Liver (tissue), 8 donors: ENCODE measurements at regions not wholly inside any gene's neighbourhood (a gene's known extent, or its start where the extent isn't known, plus 50 kb on each side); places are given as distances from the start of the nearest gene placed in this dataset.

ENCODE experiments used
- DNase-seq: peaks from one replicate; pipeline ENCODE4 v3.0.0-alpha.2; 2017; ENCODE audit warnings: low spot score
- H3K27ac ChIP-seq, 2 donors: one replicate each; pipeline ENCODE4 v1.7.0; 2013; ENCODE audit warnings: inconsistent platforms in 2 of 2, low read length in 2 of 2, control low read depth in 1 of 2, low read depth in 1 of 2, mild to moderate bottlenecking in 1 of 2
- H3K27me3 ChIP-seq, 4 donors: one replicate each; pipeline versions ENCODE4 v1.6.1 to v1.7.0; 2013; ENCODE audit warnings: low read length in 3 of 4, inconsistent platforms in 1 of 4, mild to moderate bottlenecking in 1 of 4, moderate library complexity in 1 of 4; ENCODE audit not compliant: control insufficient read depth in 4 of 4, insufficient read depth in 4 of 4
- H3K36me3 ChIP-seq, 4 donors: one replicate each; pipeline versions ENCODE4 v1.6.1 to v1.7.0; 2013; ENCODE audit warnings: low read length in 3 of 4, mild to moderate bottlenecking in 3 of 4, low read depth in 1 of 4, moderate library complexity in 1 of 4; ENCODE audit not compliant: control insufficient read depth in 4 of 4, insufficient read depth in 3 of 4
- H3K4me1 ChIP-seq, 4 donors: one replicate each; pipeline versions ENCODE4 v1.6.1 to v1.7.0; 2013; ENCODE audit warnings: low read length in 3 of 4, mild to moderate bottlenecking in 3 of 4, moderate library complexity in 1 of 4; ENCODE audit not compliant: control insufficient read depth in 4 of 4, insufficient read depth in 4 of 4
- H3K4me3 ChIP-seq, 3 donors: one replicate each; pipeline versions ENCODE4 v1.6.1 to v1.7.0; 2013; ENCODE audit warnings: low read length in 3 of 3, control low read depth in 1 of 3, low read depth in 1 of 3, mild to moderate bottlenecking in 1 of 3
- H3K9ac ChIP-seq, 2 donors: one replicate each; pipeline ENCODE4 v1.7.0; 2013; ENCODE audit warnings: low read length in 2 of 2, mild to moderate bottlenecking in 2 of 2, moderate library complexity in 2 of 2, control low read depth in 1 of 2, low read depth in 1 of 2
- H3K9me3 ChIP-seq, 4 donors: one replicate each; pipeline versions ENCODE4 v1.6.1 to v1.7.0; 2013; ENCODE audit warnings: low read length in 3 of 4; ENCODE audit not compliant: control insufficient read depth in 4 of 4
- EGR1 ChIP-seq, 2 donors: IDR thresholded peaks; 2 replicates each; pipeline ENCODE4 v1.6.1; 2016 to 2018; ENCODE audit warnings: antibody characterized with exemption in 2 of 2, low read depth in 2 of 2
- FOXA1 ChIP-seq: IDR thresholded peaks from 2 replicates; pipeline ENCODE4 v1.6.1; 2016; ENCODE audit warnings: antibody characterized with exemption
- FOXA2 ChIP-seq: IDR thresholded peaks from 2 replicates; pipeline ENCODE4 v1.6.1; 2016; ENCODE audit warnings: antibody characterized with exemption
- GABPA ChIP-seq, 2 donors: IDR thresholded peaks in 1 of 2; conservative IDR thresholded peaks in 1 of 2; 2 replicates each; pipeline ENCODE4 v1.6.1; 2016; ENCODE audit warnings: antibody characterized with exemption in 2 of 2, mild to moderate bottlenecking in 1 of 2, moderate library complexity in 1 of 2
- HNF4A ChIP-seq, 2 donors: conservative IDR thresholded peaks; 2 replicates each; pipeline ENCODE4 v1.6.1; 2016; ENCODE audit warnings: antibody characterized with exemption in 2 of 2, mild to moderate bottlenecking in 2 of 2
- HNF4G ChIP-seq: IDR thresholded peaks from 2 replicates; pipeline ENCODE4 v1.6.1; 2016; ENCODE audit warnings: antibody characterized with exemption
- JUND ChIP-seq, 2 donors: IDR thresholded peaks; 2 replicates each; pipeline ENCODE4 v1.6.1; 2016; ENCODE audit warnings: antibody characterized with exemption in 2 of 2
- NR2F2 ChIP-seq: IDR thresholded peaks from 2 replicates; pipeline ENCODE4 v1.6.1; 2016; ENCODE audit warnings: antibody characterized with exemption
- RAD21 ChIP-seq, 2 donors: IDR thresholded peaks; 2 replicates each; pipeline ENCODE4 v1.6.1; 2016; ENCODE audit warnings: antibody characterized with exemption in 2 of 2, mild to moderate bottlenecking in 2 of 2
- REST ChIP-seq: IDR thresholded peaks from 2 replicates; pipeline ENCODE4 v1.6.1; 2016; ENCODE audit warnings: antibody characterized with exemption, mild to moderate bottlenecking
- RXRA ChIP-seq, 2 donors: IDR thresholded peaks; 2 replicates each; pipeline ENCODE4 v1.6.1; 2017 to 2018; ENCODE audit warnings: antibody characterized with exemption in 2 of 2, mild to moderate bottlenecking in 1 of 2
- SP1 ChIP-seq: IDR thresholded peaks from 2 replicates; pipeline ENCODE4 v1.6.1; 2018; ENCODE audit warnings: antibody characterized with exemption, mild to moderate bottlenecking
- TAF1 ChIP-seq: conservative IDR thresholded peaks from 2 replicates; pipeline ENCODE4 v1.6.1; 2016; ENCODE audit warnings: antibody characterized with exemption, mild to moderate bottlenecking
- YY1 ChIP-seq: IDR thresholded peaks from 2 replicates; pipeline ENCODE4 v1.6.1; 2016; ENCODE audit warnings: antibody characterized with exemption, mild to moderate bottlenecking
- whole genome bisulfite sequencing: extraction: QIAGEN DNeasy Blood & Tissue Kit; methylation state at CpG from one replicate; pipeline ENCODE4 v1.1.7; 2013; 5-methylcytosine and 5-hydroxymethylcytosine counted together
- TF ChIP-seq, protein P1 (sequence below): IDR thresholded peaks from 2 replicates; pipeline ENCODE4 v1.6.1; 2016; ENCODE audit warnings: antibody characterized with exemption
- TF ChIP-seq, protein P2 (sequence below): IDR thresholded peaks from 2 replicates; pipeline ENCODE4 v1.6.1; 2016; ENCODE audit warnings: antibody characterized with exemption
- TF ChIP-seq, protein P3 (sequence below): IDR thresholded peaks from 2 replicates; pipeline ENCODE4 v1.6.1; 2016; ENCODE audit warnings: antibody characterized with exemption
- TF ChIP-seq, protein P4 (sequence below): fragments of 150-350 bp; IDR thresholded peaks from 2 replicates; pipeline ENCODE4 v1.5.1; 2017; ENCODE audit warnings: improper control_type of control experiment, low read depth, low read length; ENCODE audit not compliant: missing input control
- donor health status: healthy.
- donor health status: healthy.
- donor health status: healthy.
- donor health status: healthy.
- donor health status: healthy.

DNA sequence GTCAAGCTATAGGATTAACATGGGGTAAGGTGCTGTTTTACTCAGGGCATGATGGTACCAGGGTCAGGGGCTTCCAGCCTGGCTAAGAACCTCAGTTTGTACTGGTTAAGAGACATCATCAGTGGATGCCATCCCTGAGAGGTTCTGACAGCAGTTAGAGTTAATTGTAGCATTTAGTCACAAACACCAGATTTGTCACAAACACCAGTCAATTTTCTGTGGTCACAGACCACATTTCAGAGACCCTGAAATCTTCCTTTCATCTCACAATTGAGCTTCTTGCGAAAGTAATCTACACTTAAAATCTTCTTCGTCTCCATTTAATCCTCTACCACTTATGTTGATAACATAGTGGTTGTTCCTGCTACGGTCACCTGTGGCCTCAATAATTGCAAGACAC lies 143.0 kb upstream of the EGLN3 start:
- Histone ChIP-seq H3K9me3 (no peaks in the 10 kb centered on the region), H3K27ac (no peak overlapping the region), H3K4me1 (no peaks in the 10 kb centered on the region), H3K36me3 (no peaks in the 10 kb centered on the region), H3K27me3 (peaks cover 0 to 2% (median 0%) of the 10 kb centered on the region in 4 donors), H3K4me3 (no peak overlapping the region), H3K9ac (no peak overlapping the region)
- no peak for DNase-seq
- TF ChIP-seq HNF4G: no peak
- TF ChIP-seq, protein P1, sequence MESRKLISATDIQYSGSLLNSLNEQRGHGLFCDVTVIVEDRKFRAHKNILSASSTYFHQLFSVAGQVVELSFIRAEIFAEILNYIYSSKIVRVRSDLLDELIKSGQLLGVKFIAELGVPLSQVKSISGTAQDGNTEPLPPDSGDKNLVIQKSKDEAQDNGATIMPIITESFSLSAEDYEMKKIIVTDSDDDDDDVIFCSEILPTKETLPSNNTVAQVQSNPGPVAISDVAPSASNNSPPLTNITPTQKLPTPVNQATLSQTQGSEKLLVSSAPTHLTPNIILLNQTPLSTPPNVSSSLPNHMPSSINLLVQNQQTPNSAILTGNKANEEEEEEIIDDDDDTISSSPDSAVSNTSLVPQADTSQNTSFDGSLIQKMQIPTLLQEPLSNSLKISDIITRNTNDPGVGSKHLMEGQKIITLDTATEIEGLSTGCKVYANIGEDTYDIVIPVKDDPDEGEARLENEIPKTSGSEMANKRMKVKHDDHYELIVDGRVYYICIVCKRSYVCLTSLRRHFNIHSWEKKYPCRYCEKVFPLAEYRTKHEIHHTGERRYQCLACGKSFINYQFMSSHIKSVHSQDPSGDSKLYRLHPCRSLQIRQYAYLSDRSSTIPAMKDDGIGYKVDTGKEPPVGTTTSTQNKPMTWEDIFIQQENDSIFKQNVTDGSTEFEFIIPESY: no peak
- 84% methylated on average over 3 of the region's 3 CpGs for WGBS

GRCh38 chr14:34090451-34090850 lies 139.6 kb upstream of the EGLN3 start:
- no peak overlapping the region for H3K4me3 ChIP-seq
- H3K36me3 ChIP-seq: no peaks in the 10 kb centered on the region
- DNase-seq: no peak
- H3K9ac ChIP-seq: no peak overlapping the region
- TF ChIP-seq, protein P2, sequence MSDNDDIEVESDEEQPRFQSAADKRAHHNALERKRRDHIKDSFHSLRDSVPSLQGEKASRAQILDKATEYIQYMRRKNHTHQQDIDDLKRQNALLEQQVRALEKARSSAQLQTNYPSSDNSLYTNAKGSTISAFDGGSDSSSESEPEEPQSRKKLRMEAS: no peak
- no peaks in the 10 kb centered on the region for H3K9me3 ChIP-seq
- H3K27me3 ChIP-seq: peaks cover 0 to 2% (median 0%) of the 10 kb centered on the region in 4 donors
- no peaks in the 10 kb centered on the region for H3K4me1 ChIP-seq
- no peak overlapping the region for H3K27ac ChIP-seq

GRCh38 chr14:34088914-34089313 lies 138.0 kb upstream of the EGLN3 start:
- Histone ChIP-seq H3K36me3 (no peaks in the 10 kb centered on the region), H3K9ac (no peak overlapping the region), H3K9me3 (no peaks in the 10 kb centered on the region), H3K27me3 (no peaks in the 10 kb centered on the region), H3K4me1 (no peaks in the 10 kb centered on the region), H3K27ac (no peak overlapping the region), H3K4me3 (no peak overlapping the region)
- TF ChIP-seq REST: no peak
- TF ChIP-seq, protein P3, sequence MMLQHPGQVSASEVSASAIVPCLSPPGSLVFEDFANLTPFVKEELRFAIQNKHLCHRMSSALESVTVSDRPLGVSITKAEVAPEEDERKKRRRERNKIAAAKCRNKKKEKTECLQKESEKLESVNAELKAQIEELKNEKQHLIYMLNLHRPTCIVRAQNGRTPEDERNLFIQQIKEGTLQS: no peak
- TF ChIP-seq, protein P1: no peak
- TF ChIP-seq HNF4A (conservative IDR thresholded peaks at IDR 0.05): no peak
- TF ChIP-seq FOXA1: no peak
- no peak for TF ChIP-seq RXRA (IDR thresholded peaks at IDR 0.05)
- TF ChIP-seq EGR1 (IDR thresholded peaks at IDR 0.05; ENCODE audit: low read depth in 2 of 2): no peak
- TF ChIP-seq TAF1: no peak
- TF ChIP-seq GABPA (IDR thresholded peaks at IDR 0.05 in 1 of 2, conservative IDR thresholded peaks at IDR 0.05 in 1 of 2): no peak
- TF ChIP-seq, protein P2: no peak
- no peak for TF ChIP-seq HNF4G
- TF ChIP-seq RAD21 (IDR thresholded peaks at IDR 0.05): no peak
- no peak for TF ChIP-seq YY1
- no peak for TF ChIP-seq FOXA2
- TF ChIP-seq JUND (IDR thresholded peaks at IDR 0.05): no peak
- TF ChIP-seq, protein P4, sequence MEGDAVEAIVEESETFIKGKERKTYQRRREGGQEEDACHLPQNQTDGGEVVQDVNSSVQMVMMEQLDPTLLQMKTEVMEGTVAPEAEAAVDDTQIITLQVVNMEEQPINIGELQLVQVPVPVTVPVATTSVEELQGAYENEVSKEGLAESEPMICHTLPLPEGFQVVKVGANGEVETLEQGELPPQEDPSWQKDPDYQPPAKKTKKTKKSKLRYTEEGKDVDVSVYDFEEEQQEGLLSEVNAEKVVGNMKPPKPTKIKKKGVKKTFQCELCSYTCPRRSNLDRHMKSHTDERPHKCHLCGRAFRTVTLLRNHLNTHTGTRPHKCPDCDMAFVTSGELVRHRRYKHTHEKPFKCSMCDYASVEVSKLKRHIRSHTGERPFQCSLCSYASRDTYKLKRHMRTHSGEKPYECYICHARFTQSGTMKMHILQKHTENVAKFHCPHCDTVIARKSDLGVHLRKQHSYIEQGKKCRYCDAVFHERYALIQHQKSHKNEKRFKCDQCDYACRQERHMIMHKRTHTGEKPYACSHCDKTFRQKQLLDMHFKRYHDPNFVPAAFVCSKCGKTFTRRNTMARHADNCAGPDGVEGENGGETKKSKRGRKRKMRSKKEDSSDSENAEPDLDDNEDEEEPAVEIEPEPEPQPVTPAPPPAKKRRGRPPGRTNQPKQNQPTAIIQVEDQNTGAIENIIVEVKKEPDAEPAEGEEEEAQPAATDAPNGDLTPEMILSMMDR: no peak
- TF ChIP-seq SP1: no peak
- TF ChIP-seq NR2F2: no peak
- DNase-seq: no peak
- WGBS: 50% methylated on average over 2 of the region's 2 CpGs
